ENCODE measurements at regions not wholly inside any gene's neighbourhood (a gene's known extent, or its start where the extent isn't known, plus 50 kb on each side); places are given as distances from the start of the nearest gene placed in this dataset.

DNA sequence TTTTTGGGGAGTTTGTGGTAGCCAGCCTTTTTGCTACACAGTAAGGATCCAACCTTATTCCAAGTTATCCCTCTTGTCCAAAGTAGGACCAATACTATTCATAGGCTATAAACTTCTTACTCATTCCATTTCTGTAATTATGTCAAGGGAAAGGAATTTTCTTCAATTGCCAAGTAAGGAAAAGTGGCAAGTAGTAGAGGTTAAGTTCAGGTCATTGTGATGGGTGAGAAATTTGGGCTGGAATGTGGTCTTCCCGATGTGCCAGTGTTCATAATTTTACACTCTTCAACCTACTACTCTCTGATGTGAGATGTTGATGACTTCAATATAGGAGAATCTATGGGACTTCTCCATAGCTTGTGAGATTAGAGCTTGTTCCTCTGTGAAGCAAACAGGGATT is 648.8 kb downstream of the METTL15 start:
- Histone ChIP-seq H3K9ac (ENCODE audit: low read depth, low read length) (no peak overlapping the region), H3K4me1 (ENCODE audit: insufficient read depth, low read length) (peaks cover 15% of the 10 kb centered on the region)

DNA sequence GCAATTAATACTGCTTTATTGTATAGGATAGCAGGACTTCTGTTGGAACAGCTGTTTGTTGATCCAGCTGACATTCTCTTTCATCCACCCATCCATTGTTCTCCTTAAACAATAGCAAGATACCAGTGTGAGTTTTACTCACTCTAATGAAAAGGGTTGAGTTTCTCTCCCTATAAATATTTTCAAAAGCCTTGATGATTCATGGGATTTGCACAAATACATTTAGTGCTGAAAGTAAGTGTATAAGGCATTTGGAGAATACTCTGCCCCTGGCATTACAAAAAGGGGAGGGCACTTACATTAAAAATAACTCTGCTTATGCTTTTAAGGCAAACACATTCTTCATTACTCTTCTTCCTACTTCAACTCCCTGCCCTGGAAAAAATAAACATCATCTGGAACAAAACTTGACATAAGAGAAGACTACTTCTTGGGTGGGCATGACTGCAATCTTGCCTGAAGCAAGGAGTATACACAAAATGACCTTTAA is 634.9 kb downstream of the METTL15 start:
- Histone ChIP-seq H3K36me3 (ENCODE audit: insufficient read depth, low read length) (no peaks in the 10 kb centered on the region), H3K9me3 (ENCODE audit: control insufficient read depth, insufficient read depth, low read length) (peaks cover 3% of the 10 kb centered on the region; the same call in 1 of the 2 replicates), H3K4me1 (ENCODE audit: insufficient read depth, low read length) (peaks cover 11% of the 10 kb centered on the region; the same call in 1 of the 2 replicates), H3K9ac (ENCODE audit: low read depth, low read length) (no peak overlapping the region)

More for the DNA sequence above, 648.8 kb downstream of the METTL15 start:
- no peaks in the 10 kb centered on the region for H3K9me3 ChIP-seq (ENCODE audit: control insufficient read depth, insufficient read depth, low read length)
- H3K36me3 ChIP-seq (ENCODE audit: insufficient read depth, low read length): no peaks in the 10 kb centered on the region

DNA sequence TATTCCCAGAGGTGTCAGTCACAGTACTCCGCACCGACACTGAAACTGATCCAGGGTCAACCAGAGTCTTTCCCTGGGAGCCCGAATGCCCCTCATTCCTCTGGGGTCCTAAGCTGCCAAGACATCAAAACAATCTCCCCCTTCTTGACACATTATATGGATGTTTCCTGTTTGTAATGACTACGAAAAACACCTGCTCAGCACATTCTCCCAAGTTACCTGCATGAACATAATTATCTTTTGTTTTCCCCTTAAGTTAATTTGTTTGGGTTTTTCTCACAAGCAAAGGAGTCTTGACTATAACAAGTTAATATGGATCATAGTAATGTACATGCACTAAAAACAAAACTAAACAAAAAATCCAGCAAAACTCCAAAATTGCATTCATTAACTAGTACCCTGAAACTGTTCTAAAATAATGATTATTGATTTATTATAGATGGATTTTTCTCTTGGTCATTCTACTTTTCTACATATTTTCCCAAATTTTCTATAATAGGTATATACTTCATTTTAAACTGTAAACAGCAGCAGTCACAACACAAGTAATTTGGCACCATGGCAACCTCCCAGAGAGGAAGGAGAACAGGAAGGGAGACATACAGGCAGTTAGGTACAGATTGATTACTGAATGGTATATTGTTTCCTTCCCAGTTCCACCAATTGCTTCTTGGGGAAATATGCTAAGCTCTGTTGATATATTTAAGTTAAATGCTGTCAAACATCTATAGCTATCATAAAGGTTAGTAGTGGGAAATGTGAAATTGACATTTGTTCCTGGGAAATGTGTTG is 631.5 kb downstream of the METTL15 start:
- Histone ChIP-seq H3K9me3 (ENCODE audit: control insufficient read depth, insufficient read depth, low read length) (no peaks in the 10 kb centered on the region), H3K9ac (ENCODE audit: low read depth, low read length) (no peak overlapping the region), H3K4me1 (ENCODE audit: insufficient read depth, low read length) (peaks cover 11% of the 10 kb centered on the region; the same call in 1 of the 2 replicates), H3K36me3 (ENCODE audit: insufficient read depth, low read length) (no peaks in the 10 kb centered on the region)

DNA sequence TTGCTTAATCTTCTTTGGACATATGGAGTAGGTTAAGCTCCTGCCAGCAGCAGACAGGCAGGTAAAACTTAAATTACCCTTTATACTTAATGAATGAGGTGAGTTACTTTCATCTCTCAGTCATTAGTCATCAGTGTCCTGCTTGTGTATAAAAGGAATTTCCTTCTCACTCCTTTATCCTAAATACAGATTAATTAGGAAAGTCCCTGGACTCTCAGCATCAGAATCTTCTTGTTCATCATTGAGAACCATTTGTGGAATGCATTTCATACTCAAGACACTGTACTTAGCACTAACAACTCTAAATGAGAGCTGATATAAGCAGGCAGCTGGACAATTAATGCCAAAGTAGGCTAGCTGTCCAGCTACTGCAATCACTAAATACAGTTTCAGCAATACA is 630.4 kb downstream of the METTL15 start:
- Histone ChIP-seq H3K4me1 (ENCODE audit: insufficient read depth, low read length) (peaks cover 11% of the 10 kb centered on the region; the same call in 1 of the 2 replicates), H3K9ac (ENCODE audit: low read depth, low read length) (no peak overlapping the region), H3K36me3 (ENCODE audit: insufficient read depth, low read length) (no peaks in the 10 kb centered on the region), H3K9me3 (ENCODE audit: control insufficient read depth, insufficient read depth, low read length) (no peaks in the 10 kb centered on the region)

DNA sequence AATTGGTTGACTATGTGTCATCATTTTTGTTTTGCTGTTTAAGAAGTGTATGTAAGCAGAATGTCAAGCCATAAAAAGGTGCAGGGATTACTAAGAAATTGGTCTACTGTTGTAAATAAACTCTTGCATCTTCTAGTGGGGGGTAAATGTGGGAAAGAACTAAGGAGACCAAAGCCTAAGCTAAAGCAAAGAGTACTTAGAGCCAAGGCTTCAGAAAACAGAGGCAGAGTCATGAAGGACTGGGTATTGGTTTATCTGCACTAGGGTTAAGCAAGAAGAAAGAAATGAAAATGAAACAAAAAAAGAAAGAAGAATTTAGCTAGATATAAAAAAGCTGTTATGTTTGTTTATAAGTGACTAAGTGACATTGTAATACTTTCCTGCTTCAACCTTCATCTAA is 628.1 kb downstream of the METTL15 start:
- Histone ChIP-seq H3K36me3 (ENCODE audit: insufficient read depth, low read length) (no peaks in the 10 kb centered on the region), H3K4me1 (ENCODE audit: insufficient read depth, low read length) (peaks cover 16% of the 10 kb centered on the region; the same call in 1 of the 2 replicates), H3K9ac (ENCODE audit: low read depth, low read length) (no peak overlapping the region), H3K9me3 (ENCODE audit: control insufficient read depth, insufficient read depth, low read length) (no peaks in the 10 kb centered on the region)

DNA sequence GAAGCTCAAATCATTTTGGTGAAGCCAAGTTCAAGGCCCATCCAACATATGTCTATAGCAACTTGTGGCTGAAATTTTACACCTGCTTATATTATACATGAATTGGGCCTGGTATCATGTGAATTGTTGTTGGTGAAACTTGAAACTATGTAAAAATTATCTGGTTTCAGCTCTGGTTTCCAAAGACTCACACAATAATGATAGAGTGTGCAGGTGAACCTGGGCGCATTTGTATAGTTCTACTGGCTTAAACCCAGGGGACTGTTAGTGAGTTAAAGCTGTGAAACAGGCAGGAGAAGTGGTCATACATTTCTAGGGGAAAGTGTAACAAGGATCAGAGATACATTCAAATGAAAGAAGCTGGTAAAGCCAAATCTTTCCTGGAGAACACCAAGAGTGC is 627.3 kb downstream of the METTL15 start:
- Histone ChIP-seq H3K9me3 (ENCODE audit: control insufficient read depth, insufficient read depth, low read length) (no peaks in the 10 kb centered on the region), H3K36me3 (ENCODE audit: insufficient read depth, low read length) (no peaks in the 10 kb centered on the region), H3K4me1 (ENCODE audit: insufficient read depth, low read length) (peaks cover 18% of the 10 kb centered on the region; the same call in 1 of the 2 replicates)

DNA sequence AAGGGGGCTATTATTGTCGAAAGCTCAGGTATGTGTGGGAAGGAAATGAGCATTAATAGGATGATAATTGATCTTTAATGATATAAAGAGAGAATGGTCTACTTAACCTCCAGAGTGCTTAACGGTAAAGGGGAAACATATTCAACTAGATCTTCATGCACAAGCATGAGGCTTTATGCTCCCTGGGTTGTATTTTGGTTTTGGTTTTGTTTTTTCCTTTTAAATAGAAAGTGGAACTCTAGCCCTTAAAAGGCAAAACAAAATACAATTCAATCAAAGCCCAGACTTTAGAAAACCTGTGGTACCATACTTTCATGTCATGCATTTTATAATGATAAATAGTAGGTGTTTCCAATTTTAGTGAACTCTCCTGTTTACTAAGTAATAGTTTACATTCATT is 622.7 kb downstream of the METTL15 start:
- no peak overlapping the region for H3K9ac ChIP-seq (ENCODE audit: low read depth, low read length)
- H3K9me3 ChIP-seq (ENCODE audit: control insufficient read depth, insufficient read depth, low read length): no peaks in the 10 kb centered on the region; the same call in 1 of the 2 replicates
- no peaks in the 10 kb centered on the region for H3K36me3 ChIP-seq (ENCODE audit: insufficient read depth, low read length)
- peaks cover 16% of the 10 kb centered on the region; the same call in 1 of the 2 replicates for H3K4me1 ChIP-seq (ENCODE audit: insufficient read depth, low read length)

More for the DNA sequence above, 627.3 kb downstream of the METTL15 start:
- H3K9ac ChIP-seq (ENCODE audit: low read depth, low read length): no peak overlapping the region

DNA sequence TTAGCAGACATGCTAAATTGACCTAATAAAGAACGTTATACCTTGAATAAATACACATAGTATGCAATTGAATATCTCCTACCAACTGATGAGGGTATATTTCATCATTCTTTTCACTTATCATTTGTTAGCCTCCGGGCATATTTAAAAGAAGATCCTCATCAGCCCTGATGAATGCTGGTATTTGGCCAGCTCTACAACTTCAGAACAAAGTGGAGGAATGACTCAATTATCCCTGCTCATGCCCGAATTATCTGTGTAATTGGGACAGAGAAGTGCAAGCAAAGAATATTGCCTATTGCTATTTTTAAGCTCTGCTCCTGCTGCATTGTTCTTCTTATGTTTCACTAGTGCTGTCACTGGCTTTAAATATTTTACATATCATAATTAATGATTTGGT is 622.1 kb downstream of the METTL15 start:
- Histone ChIP-seq H3K9me3 (ENCODE audit: control insufficient read depth, insufficient read depth, low read length) (no peaks in the 10 kb centered on the region; the same call in 1 of the 2 replicates), H3K36me3 (ENCODE audit: insufficient read depth, low read length) (no peaks in the 10 kb centered on the region), H3K9ac (ENCODE audit: low read depth, low read length) (no peak overlapping the region), H3K4me1 (ENCODE audit: insufficient read depth, low read length) (peaks cover 16% of the 10 kb centered on the region; the same call in 1 of the 2 replicates)

DNA sequence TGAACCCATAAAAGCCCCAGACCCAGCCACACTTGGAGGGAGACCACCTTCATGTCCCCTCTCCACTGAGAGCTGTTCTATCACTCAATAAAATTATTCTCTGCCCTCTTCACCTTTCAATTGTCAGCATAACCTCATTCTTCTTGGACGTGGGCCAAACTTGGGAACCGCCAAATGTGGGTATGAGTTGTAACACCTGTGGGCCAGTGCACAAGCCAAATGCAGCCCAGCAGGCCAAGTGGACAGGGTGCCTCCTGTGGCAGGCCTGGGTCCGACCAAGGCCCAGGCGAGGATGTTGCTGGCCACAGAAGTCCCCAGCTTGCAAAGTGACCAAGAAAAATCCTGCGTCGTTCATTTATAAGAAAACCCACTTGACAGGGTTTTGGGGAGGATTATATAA is 621.2 kb downstream of the METTL15 start:
- Histone ChIP-seq H3K36me3 (ENCODE audit: insufficient read depth, low read length) (no peaks in the 10 kb centered on the region), H3K4me1 (ENCODE audit: insufficient read depth, low read length) (peaks cover 16% of the 10 kb centered on the region; the same call in 1 of the 2 replicates), H3K9ac (ENCODE audit: low read depth, low read length) (no peak overlapping the region), H3K9me3 (ENCODE audit: control insufficient read depth, insufficient read depth, low read length) (no peaks in the 10 kb centered on the region; the same call in 1 of the 2 replicates)

DNA sequence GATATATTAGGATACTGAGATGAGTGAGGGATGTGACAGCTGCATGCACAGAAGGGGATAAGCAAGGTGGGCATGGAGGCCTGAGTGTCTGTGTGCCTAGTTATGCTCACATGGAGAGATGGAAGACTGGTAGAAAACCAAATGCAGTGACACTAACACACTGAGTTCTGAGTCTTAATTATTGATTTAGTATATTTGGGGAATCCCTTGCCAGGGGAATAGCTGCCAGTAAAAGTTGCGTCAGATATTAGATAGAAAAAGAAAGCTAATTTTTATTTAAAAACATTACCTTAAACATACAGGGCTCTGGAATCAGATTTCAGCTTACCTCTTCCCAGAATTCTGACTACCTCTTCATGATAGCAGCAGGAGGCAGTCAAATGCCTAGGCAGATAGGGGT is 620.5 kb downstream of the METTL15 start:
- no peaks in the 10 kb centered on the region for H3K36me3 ChIP-seq (ENCODE audit: insufficient read depth, low read length)

DNA sequence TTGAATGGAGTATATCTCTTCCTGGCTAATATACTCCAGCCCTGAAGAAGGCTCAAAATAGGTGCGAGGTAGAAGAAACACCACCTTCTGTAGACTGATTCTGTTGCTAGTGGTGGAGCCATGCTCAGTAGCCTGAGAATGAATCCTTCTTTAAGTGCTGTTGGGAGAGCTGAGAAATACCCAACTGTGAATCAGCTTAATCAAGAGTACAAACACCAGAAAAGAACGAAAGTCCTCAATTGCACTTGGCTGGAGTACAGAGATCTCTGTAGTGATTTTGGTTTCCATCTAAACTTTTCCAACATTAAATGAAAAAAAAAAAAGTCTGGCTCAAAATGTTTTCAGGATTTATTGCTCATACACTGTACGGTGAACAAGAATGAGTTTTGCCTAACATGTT is 619.1 kb downstream of the METTL15 start:
- no peaks in the 10 kb centered on the region; the same call in 1 of the 2 replicates for H3K9me3 ChIP-seq (ENCODE audit: control insufficient read depth, insufficient read depth, low read length)
- H3K9ac ChIP-seq (ENCODE audit: low read depth, low read length): no peak overlapping the region
- H3K36me3 ChIP-seq (ENCODE audit: insufficient read depth, low read length): no peaks in the 10 kb centered on the region
- peaks cover 14% of the 10 kb centered on the region; the same call in 1 of the 2 replicates for H3K4me1 ChIP-seq (ENCODE audit: insufficient read depth, low read length)

More for the DNA sequence above, 620.5 kb downstream of the METTL15 start:
- H3K4me1 ChIP-seq (ENCODE audit: insufficient read depth, low read length): peaks cover 16% of the 10 kb centered on the region; the same call in 1 of the 2 replicates
- no peaks in the 10 kb centered on the region; the same call in 1 of the 2 replicates for H3K9me3 ChIP-seq (ENCODE audit: control insufficient read depth, insufficient read depth, low read length)
- H3K9ac ChIP-seq (ENCODE audit: low read depth, low read length): no peak overlapping the region

DNA sequence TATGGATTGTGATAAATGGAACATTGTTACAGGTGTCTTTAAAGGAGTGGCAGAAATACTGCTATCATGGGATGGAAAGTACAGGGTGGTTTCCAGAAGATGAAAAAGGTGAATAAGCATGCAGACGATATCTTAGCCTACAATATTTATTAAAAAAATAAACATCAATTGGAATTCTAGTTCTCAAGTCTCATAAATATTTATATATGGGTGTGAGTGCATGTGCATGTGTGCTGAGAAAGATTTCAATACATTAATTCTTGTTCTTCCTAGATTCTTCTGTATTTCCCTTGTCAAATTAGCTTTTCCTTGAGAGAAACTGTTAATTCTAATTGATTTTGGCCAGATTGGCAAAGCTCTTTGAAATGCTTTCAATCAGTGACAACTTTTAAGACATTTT is 618.2 kb downstream of the METTL15 start:
- H3K9ac ChIP-seq (ENCODE audit: low read depth, low read length): no peak overlapping the region
- peaks cover 6% of the 10 kb centered on the region; the same call in 1 of the 2 replicates for H3K4me1 ChIP-seq (ENCODE audit: insufficient read depth, low read length)
- H3K9me3 ChIP-seq (ENCODE audit: control insufficient read depth, insufficient read depth, low read length): no peaks in the 10 kb centered on the region; the same call in 1 of the 2 replicates
- no peaks in the 10 kb centered on the region for H3K36me3 ChIP-seq (ENCODE audit: insufficient read depth, low read length)

DNA sequence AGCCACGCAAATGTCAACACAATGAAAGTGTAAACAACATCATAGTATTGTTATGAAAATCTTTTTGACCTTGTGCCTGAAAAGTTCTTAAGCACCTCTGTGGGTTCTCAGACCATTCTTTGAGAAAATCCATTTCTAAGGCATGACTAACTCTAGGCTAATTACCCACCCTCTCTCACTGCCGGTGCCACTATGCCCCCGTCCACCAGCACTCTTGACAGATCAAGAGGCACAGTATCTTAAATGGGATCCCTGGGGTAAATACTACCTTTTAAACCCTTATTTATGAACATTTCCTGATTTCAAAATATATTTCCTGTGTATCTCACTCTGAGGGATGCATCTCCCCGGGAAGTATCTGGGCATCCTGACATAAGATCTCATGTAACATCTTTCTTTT is 607.5 kb downstream of the METTL15 start:
- no peaks in the 10 kb centered on the region for H3K9me3 ChIP-seq (ENCODE audit: control insufficient read depth, insufficient read depth, low read length)
- H3K4me1 ChIP-seq (ENCODE audit: insufficient read depth, low read length): peaks cover 22% of the 10 kb centered on the region; the same call in 1 of the 2 replicates
- H3K36me3 ChIP-seq (ENCODE audit: insufficient read depth, low read length): no peaks in the 10 kb centered on the region
- H3K9ac ChIP-seq (ENCODE audit: low read depth, low read length): no peak overlapping the region

DNA sequence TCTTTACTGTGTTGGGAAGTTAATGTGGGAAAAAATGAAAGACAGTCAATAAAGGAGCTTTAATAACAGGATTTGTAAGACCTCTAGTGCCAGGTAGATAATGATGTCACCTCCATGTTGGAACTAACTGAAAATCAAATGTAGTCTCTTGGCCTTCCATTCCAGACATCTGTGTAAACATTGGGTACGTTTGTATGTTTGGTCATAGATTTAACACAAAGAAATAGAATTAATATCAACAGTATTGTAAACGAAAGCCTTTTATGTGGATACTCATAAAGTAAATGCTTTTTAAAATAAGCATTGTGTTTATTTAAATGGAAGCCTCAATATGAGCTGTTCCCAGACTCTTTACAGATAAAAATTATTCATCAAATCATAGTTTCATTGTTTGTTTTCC is 605.7 kb downstream of the METTL15 start:
- Histone ChIP-seq H3K4me1 (ENCODE audit: insufficient read depth, low read length) (peaks cover 22% of the 10 kb centered on the region; the same call in 1 of the 2 replicates), H3K9ac (ENCODE audit: low read depth, low read length) (no peak overlapping the region), H3K9me3 (ENCODE audit: control insufficient read depth, insufficient read depth, low read length) (no peaks in the 10 kb centered on the region), H3K36me3 (ENCODE audit: insufficient read depth, low read length) (no peaks in the 10 kb centered on the region)

DNA sequence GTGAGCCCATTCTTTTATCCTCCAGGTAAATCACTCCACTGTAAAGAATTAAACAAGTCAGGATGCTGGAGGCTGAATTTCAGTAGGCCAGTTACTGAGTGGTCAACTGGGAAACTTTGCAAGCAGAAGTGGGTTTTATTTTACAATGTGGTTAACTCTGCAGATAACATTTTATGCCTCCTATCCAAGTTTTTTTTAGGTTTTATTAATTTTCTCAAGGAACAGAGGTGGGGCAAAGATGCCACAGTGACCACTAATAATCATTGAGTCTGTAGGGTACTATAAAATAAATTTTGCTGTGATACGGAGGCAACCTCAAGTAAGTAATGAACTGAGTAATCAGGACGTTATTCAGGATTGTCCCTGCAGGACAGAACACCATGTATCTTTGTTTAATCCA is 599.9 kb downstream of the METTL15 start:
- Histone ChIP-seq H3K36me3 (ENCODE audit: insufficient read depth, low read length) (no peaks in the 10 kb centered on the region), H3K9ac (ENCODE audit: low read depth, low read length) (no peak overlapping the region), H3K9me3 (ENCODE audit: control insufficient read depth, insufficient read depth, low read length) (peaks cover 7% of the 10 kb centered on the region; the same call in 1 of the 2 replicates), H3K4me1 (ENCODE audit: insufficient read depth, low read length) (no peaks in the 10 kb centered on the region; the same call in 1 of the 2 replicates)
